HepG2 (cell line): ENCODE measurements at regions not wholly inside any gene's neighbourhood (a gene's known extent, or its start where the extent isn't known, plus 50 kb on each side); places are given as distances from the start of the nearest gene placed in this dataset.

Experiments
- ATAC-seq: fragments of 200-7000 bp; cut with Tn5 transposase; 3 replicates; pipeline ENCODE4 v1.9.1; 2020; ENCODE audit warnings: mild to moderate bottlenecking, moderate library complexity
- BruUV-seq: library from RNA; stranded (reverse); fragments of 400-500 nt; replicated peaks from 2 replicates; lab custom pipeline; 2021; lab: Mats Ljungman, UMichigan
- CTCF ChIA-PET: fragments of 300-600 bp; formaldehyde crosslinking; extraction: SDS; loops from one replicate; lab custom pipeline; 2021; ENCODE audit warnings: low total read pairs, inconsistent platforms, low intra/inter-chr PET ratio; lab: Yijun Ruan, JAX
- POLR2A ChIA-PET: fragments of 350-600 bp; sonication (Branson Sonifier 250); formaldehyde crosslinking; loops from one replicate; lab custom pipeline; 2020; ENCODE audit warnings: antibody characterized with exemption, inconsistent platforms; lab: Yijun Ruan, JAX
- DNase-seq: peaks from one replicate; pipeline ENCODE4 v3.0.0-alpha.2; 2015; ENCODE audit warnings: low spot score
- FAIRE-seq: peaks from 3 replicates; lab custom pipeline; 2011; peaks lifted over from hg19 to GRCh38; lab: Jason Lieb, UNC
- H2AFZ ChIP-seq: one replicate; pipeline ENCODE4 v1.6.1; 2011; ENCODE audit warnings: low read length, inconsistent platforms
- H3K27ac ChIP-seq: fragments of 300-600 bp; 3 replicates; pipeline ENCODE4 v1.8.0; 2011; ENCODE audit warnings: mixed run types, mild to moderate bottlenecking, mixed read lengths, low read length, inconsistent platforms; ENCODE audit not compliant: insufficient read depth; ENCODE audit errors: extremely low read length
- H3K27me3 ChIP-seq, 2 experiments: fragments of 200-600 bp in 1 of 2; 2 replicates in 1 of 2; 3 replicates in 1 of 2; pipeline versions ENCODE4 v1.6.0 to v1.8.0; 2011; ENCODE audit warnings: low read length in 2 of 2, mild to moderate bottlenecking in 2 of 2, moderate library complexity in 2 of 2, inconsistent platforms in 1 of 2; ENCODE audit not compliant: insufficient read depth in 2 of 2, control insufficient read depth in 1 of 2
- H3K36me3 ChIP-seq, 2 experiments: fragments of 200-600 bp in 1 of 2; replicated peaks in 1 of 2; 2 replicates in 1 of 2; 3 replicates in 1 of 2; pipeline versions ENCODE4 v1.5.1 to v1.8.0; 2011; ENCODE audit warnings: low read length in 2 of 2, inconsistent platforms in 1 of 2; ENCODE audit not compliant: insufficient read depth in 2 of 2, control insufficient read depth in 1 of 2
- H3K4me1 ChIP-seq: 2 replicates; pipeline ENCODE4 v1.5.1; 2012; ENCODE audit warnings: low read length, inconsistent platforms; ENCODE audit not compliant: insufficient read depth
- H3K4me2 ChIP-seq: 2 replicates; pipeline ENCODE4 v1.6.0; 2011; ENCODE audit warnings: low read depth, low read length, inconsistent platforms
- H3K4me3 ChIP-seq, 3 experiments: fragments of 200-600 bp in 1 of 3; sonication (generic), shearing (Covaris generic) in 1 of 3; replicated peaks in 1 of 3; 2 replicates each; pipeline ENCODE4 v1.5.1; 2011 to 2016; ENCODE audit warnings: low read length in 3 of 3, inconsistent platforms in 2 of 3, low read depth in 2 of 3, mild to moderate bottlenecking in 2 of 3, control low read depth in 1 of 3, mixed read lengths in 1 of 3; ENCODE audit not compliant: insufficient read depth in 1 of 3
- H3K79me2 ChIP-seq: one replicate; pipeline ENCODE4 v1.6.1; 2011; ENCODE audit warnings: low read length, inconsistent platforms; ENCODE audit not compliant: insufficient read depth
- H3K9ac ChIP-seq: 2 replicates; pipeline ENCODE4 v1.6.0; 2011; ENCODE audit warnings: mild to moderate bottlenecking, low read depth, low read length, inconsistent platforms; ENCODE audit not compliant: insufficient read depth
- H3K9me3 ChIP-seq: 2 replicates; pipeline ENCODE4 v1.5.1; 2012; ENCODE audit warnings: mild to moderate bottlenecking, low read length
- H4K20me1 ChIP-seq: 2 replicates; pipeline ENCODE4 v1.6.0; 2011; ENCODE audit warnings: inconsistent platforms, mild to moderate bottlenecking, low read length, moderate library complexity; ENCODE audit not compliant: insufficient read depth
- BRD4 ChIP-seq: sonication (generic); formaldehyde crosslinking; IDR thresholded peaks from 2 replicates; pipeline ENCODE4 v1.4.0; 2020; ENCODE audit warnings: missing genetic modification reagents
- DNMT3B ChIP-seq: conservative IDR thresholded peaks from 2 replicates; pipeline ENCODE4 v1.6.1; 2016; ENCODE audit warnings: missing biosample characterization, control low read depth
- IRF2 ChIP-seq: IDR thresholded peaks from 2 replicates; pipeline ENCODE4 v1.6.1; 2018; ENCODE audit warnings: missing genetic modification reagents, missing compliant biosample characterization
- RFX3 ChIP-seq: IDR thresholded peaks from 2 replicates; pipeline ENCODE4 v1.6.1; 2016; ENCODE audit warnings: missing biosample characterization, missing genetic modification reagents
- TSC22D2 ChIP-seq: sonication (generic); formaldehyde crosslinking; IDR thresholded peaks from 2 replicates; pipeline ENCODE4 v1.5.1; 2020; ENCODE audit warnings: missing genetic modification reagents, mild to moderate bottlenecking, borderline replicate concordance
- XBP1 ChIP-seq: sonication (generic); formaldehyde crosslinking; IDR thresholded peaks from 2 replicates; pipeline ENCODE4 v1.5.0; 2020; ENCODE audit warnings: missing genetic modification reagents
- ZBTB38 ChIP-seq: sonication (generic); formaldehyde crosslinking; IDR thresholded peaks from 2 replicates; pipeline ENCODE4 v1.5.1; 2020; ENCODE audit warnings: mild to moderate bottlenecking, missing genetic modification reagents
- ZNF546 ChIP-seq: sonication (generic); formaldehyde crosslinking; conservative IDR thresholded peaks from 2 replicates; pipeline ENCODE4 v1.8.1; 2023; ENCODE audit warnings: mild to moderate bottlenecking, missing genetic modification reagents
- ZSCAN21 ChIP-seq: sonication (generic); formaldehyde crosslinking; IDR thresholded peaks from 2 replicates; pipeline ENCODE4 v1.8.0; 2022; ENCODE audit warnings: mild to moderate bottlenecking, missing genetic modification reagents, moderate library complexity, borderline replicate concordance
- ZSCAN25 ChIP-seq: sonication (generic); formaldehyde crosslinking; IDR thresholded peaks from 2 replicates; pipeline ENCODE4 v1.8.0; 2022; ENCODE audit warnings: mild to moderate bottlenecking, missing genetic modification reagents
- WGBS: methylation state at CpG from one replicate; pipeline ENCODE4 v1.1.6; 2017; ENCODE audit warnings: low lambda C conversion rate; 5-methylcytosine and 5-hydroxymethylcytosine counted together
- in situ Hi-C: cut with HindIII; loops from 2 replicates; pipeline ENCODE4 v1.10.0; 2017; ENCODE audit warnings: low pct_unique_long_range_greater_than_20kb; ENCODE audit not compliant: extremely low pct_ligation_motif_present
- intact Hi-C: fragments of 100-400 bp; cut with micrococcal nuclease; formaldehyde crosslinking; loops from one replicate; pipeline ENCODE4 v1.10.0; 2022; ENCODE audit not compliant: unreplicated experiment
- TF ChIP-seq, protein P1 (sequence below): sonication (generic); formaldehyde crosslinking; IDR thresholded peaks from 2 replicates; pipeline ENCODE4 v1.9.0; 2021; ENCODE audit warnings: mild to moderate bottlenecking, missing genetic modification reagents
- TF ChIP-seq, protein P2 (sequence below): sonication (generic); formaldehyde crosslinking; IDR thresholded peaks from 2 replicates; pipeline ENCODE4 v1.5.0; 2020; ENCODE audit warnings: mild to moderate bottlenecking, missing genetic modification reagents, borderline replicate concordance

DNA sequence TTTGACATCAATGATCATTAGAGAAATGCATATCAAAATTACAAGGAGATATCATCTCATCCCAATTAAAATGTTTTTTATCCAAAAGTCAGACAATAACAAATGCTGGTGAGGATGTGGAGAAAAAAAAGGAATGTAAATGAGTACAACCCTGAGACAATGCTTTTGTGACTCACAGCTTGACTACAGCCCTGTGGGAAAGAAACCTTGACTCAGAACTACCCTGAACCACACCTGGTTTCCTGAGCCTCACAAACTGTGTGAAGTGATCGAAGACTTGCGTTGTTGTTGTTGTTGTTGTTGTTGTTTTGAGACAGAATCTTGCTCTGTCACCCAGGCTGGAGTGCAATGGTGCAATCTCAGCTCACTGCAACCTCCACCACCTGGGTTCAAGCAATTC is 266.6 kb upstream of the MYT1L start:
- no peaks in the 10 kb centered on the region; the same call in 1 of the 2 replicates for H3K9me3 ChIP-seq
- CTCF ChIA-PET, result no interaction called here
- intact Hi-C loops, result no loop called here
- H3K79me2 ChIP-seq, result no peaks in the 10 kb centered on the region
- no peak overlapping the region for H2AFZ ChIP-seq
- H3K4me1 ChIP-seq, result no peaks in the 10 kb centered on the region
- POLR2A ChIA-PET, result no interaction called here
- FAIRE-seq (no peak), ATAC-seq (no peak), DNase-seq (no peak)
- BruUV-seq, result no TSS peak
- H3K36me3 ChIP-seq, result no peaks in the 10 kb centered on the region
- no peak overlapping the region for H3K27ac ChIP-seq
- 0% methylated on average over 2 of the region's 2 CpGs for WGBS
- in situ Hi-C loops, result no loop called here
- peaks cover 0 to 26% of the 10 kb centered on the region in 2 experiments; a peak in 2 of 5 replicates for H3K27me3 ChIP-seq
- no peak overlapping the region for H3K4me2 ChIP-seq
- no peak overlapping the region for H3K9ac ChIP-seq
- no peaks in the 10 kb centered on the region for H4K20me1 ChIP-seq
- no peak overlapping the region for H3K4me3 ChIP-seq
- no peak for TF ChIP-seq ZNF546 (CRISPR knock-in tag)
- no peak for TF ChIP-seq BRD4
- TF ChIP-seq ZBTB38 (CRISPR knock-in tag), result no peak
- TF ChIP-seq, protein P1, sequence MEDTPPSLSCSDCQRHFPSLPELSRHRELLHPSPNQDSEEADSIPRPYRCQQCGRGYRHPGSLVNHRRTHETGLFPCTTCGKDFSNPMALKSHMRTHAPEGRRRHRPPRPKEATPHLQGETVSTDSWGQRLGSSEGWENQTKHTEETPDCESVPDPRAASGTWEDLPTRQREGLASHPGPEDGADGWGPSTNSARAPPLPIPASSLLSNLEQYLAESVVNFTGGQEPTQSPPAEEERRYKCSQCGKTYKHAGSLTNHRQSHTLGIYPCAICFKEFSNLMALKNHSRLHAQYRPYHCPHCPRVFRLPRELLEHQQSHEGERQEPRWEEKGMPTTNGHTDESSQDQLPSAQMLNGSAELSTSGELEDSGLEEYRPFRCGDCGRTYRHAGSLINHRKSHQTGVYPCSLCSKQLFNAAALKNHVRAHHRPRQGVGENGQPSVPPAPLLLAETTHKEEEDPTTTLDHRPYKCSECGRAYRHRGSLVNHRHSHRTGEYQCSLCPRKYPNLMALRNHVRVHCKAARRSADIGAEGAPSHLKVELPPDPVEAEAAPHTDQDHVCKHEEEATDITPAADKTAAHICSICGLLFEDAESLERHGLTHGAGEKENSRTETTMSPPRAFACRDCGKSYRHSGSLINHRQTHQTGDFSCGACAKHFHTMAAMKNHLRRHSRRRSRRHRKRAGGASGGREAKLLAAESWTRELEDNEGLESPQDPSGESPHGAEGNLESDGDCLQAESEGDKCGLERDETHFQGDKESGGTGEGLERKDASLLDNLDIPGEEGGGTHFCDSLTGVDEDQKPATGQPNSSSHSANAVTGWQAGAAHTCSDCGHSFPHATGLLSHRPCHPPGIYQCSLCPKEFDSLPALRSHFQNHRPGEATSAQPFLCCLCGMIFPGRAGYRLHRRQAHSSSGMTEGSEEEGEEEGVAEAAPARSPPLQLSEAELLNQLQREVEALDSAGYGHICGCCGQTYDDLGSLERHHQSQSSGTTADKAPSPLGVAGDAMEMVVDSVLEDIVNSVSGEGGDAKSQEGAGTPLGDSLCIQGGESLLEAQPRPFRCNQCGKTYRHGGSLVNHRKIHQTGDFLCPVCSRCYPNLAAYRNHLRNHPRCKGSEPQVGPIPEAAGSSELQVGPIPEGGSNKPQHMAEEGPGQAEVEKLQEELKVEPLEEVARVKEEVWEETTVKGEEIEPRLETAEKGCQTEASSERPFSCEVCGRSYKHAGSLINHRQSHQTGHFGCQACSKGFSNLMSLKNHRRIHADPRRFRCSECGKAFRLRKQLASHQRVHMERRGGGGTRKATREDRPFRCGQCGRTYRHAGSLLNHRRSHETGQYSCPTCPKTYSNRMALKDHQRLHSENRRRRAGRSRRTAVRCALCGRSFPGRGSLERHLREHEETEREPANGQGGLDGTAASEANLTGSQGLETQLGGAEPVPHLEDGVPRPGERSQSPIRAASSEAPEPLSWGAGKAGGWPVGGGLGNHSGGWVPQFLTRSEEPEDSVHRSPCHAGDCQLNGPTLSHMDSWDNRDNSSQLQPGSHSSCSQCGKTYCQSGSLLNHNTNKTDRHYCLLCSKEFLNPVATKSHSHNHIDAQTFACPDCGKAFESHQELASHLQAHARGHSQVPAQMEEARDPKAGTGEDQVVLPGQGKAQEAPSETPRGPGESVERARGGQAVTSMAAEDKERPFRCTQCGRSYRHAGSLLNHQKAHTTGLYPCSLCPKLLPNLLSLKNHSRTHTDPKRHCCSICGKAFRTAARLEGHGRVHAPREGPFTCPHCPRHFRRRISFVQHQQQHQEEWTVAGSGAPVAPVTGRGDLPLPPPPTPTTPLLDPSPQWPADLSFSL, result no peak
- no peak for TF ChIP-seq ZSCAN25 (CRISPR knock-in tag)
- TF ChIP-seq RFX3 (CRISPR knock-in tag), result no peak
- no peak for TF ChIP-seq TSC22D2 (CRISPR knock-in tag)
- TF ChIP-seq XBP1 (CRISPR knock-in tag), result no peak
- no peak for TF ChIP-seq IRF2 (CRISPR knock-in tag)
- no peak for TF ChIP-seq DNMT3B
- TF ChIP-seq, protein P2, sequence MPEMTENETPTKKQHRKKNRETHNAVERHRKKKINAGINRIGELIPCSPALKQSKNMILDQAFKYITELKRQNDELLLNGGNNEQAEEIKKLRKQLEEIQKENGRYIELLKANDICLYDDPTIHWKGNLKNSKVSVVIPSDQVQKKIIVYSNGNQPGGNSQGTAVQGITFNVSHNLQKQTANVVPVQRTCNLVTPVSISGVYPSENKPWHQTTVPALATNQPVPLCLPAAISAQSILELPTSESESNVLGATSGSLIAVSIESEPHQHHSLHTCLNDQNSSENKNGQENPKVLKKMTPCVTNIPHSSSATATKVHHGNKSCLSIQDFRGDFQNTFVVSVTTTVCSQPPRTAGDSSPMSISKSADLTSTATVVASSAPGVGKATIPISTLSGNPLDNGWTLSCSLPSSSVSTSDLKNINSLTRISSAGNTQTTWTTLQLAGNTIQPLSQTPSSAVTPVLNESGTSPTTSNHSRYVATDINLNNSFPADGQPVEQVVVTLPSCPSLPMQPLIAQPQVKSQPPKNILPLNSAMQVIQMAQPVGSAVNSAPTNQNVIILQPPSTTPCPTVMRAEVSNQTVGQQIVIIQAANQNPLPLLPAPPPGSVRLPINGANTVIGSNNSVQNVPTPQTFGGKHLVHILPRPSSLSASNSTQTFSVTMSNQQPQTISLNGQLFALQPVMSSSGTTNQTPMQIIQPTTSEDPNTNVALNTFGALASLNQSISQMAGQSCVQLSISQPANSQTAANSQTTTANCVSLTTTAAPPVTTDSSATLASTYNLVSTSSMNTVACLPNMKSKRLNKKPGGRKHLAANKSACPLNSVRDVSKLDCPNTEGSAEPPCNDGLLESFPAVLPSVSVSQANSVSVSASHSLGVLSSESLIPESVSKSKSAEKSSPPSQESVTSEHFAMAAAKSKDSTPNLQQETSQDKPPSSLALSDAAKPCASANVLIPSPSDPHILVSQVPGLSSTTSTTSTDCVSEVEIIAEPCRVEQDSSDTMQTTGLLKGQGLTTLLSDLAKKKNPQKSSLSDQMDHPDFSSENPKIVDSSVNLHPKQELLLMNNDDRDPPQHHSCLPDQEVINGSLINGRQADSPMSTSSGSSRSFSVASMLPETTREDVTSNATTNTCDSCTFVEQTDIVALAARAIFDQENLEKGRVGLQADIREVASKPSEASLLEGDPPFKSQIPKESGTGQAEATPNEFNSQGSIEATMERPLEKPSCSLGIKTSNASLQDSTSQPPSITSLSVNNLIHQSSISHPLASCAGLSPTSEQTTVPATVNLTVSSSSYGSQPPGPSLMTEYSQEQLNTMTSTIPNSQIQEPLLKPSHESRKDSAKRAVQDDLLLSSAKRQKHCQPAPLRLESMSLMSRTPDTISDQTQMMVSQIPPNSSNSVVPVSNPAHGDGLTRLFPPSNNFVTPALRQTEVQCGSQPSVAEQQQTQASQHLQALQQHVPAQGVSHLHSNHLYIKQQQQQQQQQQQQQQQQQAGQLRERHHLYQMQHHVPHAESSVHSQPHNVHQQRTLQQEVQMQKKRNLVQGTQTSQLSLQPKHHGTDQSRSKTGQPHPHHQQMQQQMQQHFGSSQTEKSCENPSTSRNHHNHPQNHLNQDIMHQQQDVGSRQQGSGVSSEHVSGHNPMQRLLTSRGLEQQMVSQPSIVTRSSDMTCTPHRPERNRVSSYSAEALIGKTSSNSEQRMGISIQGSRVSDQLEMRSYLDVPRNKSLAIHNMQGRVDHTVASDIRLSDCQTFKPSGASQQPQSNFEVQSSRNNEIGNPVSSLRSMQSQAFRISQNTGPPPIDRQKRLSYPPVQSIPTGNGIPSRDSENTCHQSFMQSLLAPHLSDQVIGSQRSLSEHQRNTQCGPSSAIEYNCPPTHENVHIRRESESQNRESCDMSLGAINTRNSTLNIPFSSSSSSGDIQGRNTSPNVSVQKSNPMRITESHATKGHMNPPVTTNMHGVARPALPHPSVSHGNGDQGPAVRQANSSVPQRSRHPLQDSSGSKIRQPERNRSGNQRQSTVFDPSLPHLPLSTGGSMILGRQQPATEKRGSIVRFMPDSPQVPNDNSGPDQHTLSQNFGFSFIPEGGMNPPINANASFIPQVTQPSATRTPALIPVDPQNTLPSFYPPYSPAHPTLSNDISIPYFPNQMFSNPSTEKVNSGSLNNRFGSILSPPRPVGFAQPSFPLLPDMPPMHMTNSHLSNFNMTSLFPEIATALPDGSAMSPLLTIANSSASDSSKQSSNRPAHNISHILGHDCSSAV (CRISPR knock-in tag), result no peak
- TF ChIP-seq ZSCAN21 (CRISPR knock-in tag), result no peak
